Fibroblast of upper back skin (primary cell): ENCODE measurements at regions not wholly inside any gene's neighbourhood (a gene's known extent, or its start where the extent isn't known, plus 50 kb on each side); places are given as distances from the start of the nearest gene placed in this dataset.
A peak's percentile ranks its signal among the peaks of the same experiment; 100 is the strongest.

Experiments
- DNase-seq: peaks from one replicate; pipeline ENCODE4 v3.0.0-alpha.2; 2013

DNA sequence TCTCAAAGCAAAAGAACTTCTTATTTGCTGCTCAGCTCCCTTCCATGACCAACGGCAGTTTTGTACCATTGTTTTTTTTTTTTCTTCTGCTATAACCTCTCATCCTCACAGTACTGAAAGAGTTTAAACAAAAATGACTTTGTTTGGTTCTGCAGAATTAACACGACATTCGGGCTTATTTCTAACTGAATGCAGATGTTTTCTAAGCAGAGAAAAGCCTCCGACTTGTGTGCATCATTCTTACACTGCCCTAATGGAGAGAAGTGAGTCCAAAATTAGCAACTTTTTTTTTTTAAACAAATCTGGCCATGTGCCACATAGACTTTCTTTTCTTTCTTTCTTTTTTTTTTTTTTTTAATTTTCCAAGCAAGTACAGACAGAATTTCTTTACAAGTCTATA lies 382.7 kb downstream of the HDGFL1 start:
- peak; percentile 17 for DNase-seq

DNA sequence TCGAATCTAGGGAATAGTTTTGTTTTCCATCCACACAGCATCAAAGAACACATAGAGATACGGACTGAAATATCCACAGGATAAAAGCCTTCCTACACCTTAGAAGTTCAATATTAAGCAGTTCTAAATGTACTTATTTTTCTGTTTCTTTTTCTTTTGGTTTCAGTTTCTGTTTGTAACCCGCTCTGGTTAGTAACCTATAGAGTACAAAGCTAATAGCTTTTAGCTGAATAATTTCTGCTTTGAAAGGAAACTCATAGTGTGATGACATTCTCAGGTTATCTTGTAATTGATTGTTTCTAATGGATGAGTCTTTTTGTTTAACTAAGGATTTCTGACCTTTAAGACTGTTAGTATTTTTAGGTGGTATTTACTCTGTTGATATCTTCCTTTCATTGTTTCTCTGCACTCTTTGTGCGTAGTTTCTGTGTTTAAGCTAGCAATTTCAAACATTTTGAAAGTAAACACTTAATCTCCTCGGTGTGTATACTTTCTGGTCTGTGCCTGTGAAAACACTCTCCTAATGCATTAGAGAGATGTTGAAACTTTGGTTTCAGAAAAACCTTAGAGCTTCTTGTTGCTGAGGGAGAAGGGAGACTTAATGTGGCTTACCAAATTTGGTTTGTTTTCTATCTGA lies 385.5 kb downstream of the HDGFL1 start:
- no peak for DNase-seq

DNA sequence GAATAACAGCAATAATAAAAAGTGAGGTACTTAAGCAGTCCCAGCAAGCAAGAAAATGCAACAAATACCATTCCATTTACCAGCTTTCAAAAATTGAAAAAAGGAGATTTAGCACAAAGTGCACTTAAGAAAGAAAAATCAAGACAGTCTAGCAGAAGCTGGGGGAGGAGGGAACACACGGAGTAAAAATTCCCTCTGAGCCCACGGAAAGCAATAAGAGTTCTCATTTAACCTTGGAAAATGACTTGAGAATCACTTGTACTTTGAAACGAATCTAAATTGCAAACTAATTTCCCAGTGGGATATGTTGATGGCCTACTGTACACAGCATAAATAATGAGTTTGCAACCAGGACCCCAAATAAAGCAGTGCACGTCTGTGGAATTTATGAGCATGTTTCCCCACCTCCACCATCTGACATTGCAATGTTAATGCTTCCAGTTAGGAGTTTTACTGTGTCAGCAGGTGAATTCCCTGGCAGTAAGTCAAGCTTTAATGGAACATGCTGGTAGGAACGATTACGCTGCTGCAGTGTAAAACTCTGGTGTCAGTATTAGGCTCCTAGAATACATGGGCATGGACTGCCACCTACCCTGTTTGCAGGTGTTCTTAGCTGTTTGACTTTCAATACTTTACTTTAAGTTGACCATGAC lies 386.8 kb downstream of the HDGFL1 start:
- no peak for DNase-seq

- no peak for DNase-seq
Measured at GRCh38 chr6:22958677-22959076, 389.3 kb downstream of the HDGFL1 start.

DNA sequence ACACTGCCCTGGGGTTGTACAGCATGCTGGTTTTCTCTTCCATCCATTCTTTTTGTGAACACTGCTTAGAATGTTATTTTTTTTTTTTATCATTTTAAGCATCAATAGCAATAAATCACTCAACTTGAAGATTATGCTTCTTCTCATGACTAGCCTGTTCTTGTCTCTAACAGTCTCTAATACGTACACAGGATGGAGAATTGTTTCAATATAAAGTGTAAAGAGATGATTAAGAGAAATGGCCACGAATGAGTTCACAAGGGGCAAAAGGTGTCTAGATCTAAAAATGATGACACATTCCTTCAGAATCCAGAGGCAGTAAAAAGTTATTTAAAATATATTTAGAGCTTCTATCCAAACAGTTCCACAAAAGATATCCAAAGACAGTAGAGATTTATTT lies 390.2 kb downstream of the HDGFL1 start:
- DNase-seq, result no peak

DNA sequence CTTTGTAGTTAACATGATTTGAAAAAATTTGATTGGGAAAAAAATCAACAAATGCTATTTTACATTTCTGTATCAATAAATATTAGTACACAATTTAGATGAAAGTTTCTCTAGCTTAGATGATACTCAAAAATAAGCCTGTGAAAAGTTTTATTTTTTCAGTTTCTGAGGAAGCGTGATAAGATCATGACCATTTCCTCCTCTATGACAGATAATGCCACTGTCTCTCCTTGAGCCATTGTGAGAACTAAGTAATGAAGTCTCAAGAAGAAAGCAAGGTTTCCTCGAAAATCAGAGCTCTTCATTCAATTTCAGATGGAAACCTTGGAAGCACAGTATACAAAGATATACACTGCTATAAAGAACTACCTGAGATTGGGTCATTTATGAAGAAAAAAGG lies 395.0 kb downstream of the HDGFL1 start:
- no peak for DNase-seq

DNA sequence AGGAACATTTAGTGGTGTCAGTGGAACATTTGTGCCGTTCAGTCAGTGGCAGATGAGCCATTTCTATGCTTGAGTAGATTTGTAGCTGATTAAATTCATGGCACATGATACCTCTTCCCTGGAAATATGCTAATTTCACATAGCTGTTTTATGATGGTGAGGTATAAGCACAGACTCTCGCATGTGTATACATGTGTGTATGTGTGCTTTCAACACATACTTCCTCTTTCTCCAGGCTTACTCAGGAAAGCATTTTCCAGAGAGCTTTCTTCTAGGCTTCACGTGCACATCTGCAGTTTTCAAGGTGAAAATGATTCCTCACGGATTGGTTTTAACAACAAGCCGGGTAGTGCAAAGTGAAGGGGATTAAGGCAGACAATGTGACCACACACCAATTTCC lies 396.5 kb downstream of the HDGFL1 start:
- no peak for DNase-seq

DNA sequence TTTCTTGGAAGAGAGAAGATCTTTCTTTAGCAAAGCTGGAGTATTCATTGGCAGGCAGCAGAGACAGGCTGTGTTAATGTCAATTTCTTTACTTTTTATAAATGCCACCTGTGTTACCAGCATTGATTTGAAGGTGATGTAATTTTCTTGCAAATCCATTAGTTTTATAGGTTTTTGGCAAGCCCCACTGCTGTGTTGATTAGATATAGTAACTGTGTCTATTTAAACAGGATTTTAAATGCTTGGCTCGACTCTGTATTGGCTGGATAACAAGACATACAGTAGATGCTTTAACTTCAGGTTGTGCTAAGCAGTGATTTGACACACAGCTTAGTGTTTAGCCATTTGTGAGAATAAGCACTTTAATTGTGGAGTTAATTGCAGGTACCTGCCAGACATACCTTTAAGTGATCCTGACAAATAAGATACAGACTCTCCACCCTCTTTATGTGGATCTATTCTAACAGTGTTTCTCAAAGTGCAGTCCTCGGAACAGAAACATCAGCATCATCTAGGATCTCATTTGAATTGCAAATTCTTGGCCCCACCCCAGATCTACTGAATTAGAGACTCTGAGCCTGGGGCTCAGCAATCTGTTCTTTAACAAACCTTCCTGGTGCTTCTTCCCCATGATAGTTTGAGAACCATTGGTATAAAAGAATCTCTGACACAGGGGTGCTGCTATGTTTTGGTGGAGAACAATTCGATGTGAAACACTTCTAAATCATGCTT lies 397.5 kb downstream of the HDGFL1 start:
- no peak for DNase-seq

- no peak for DNase-seq
Measured at GRCh38 chr6:22970004-22970403, 400.6 kb downstream of the HDGFL1 start.

- no peak for DNase-seq
Measured at GRCh38 chr6:22972771-22973170, 403.4 kb downstream of the HDGFL1 start.

- DNase-seq, result no peak
Measured at GRCh38 chr6:22975079-22975478, 405.7 kb downstream of the HDGFL1 start.

DNA sequence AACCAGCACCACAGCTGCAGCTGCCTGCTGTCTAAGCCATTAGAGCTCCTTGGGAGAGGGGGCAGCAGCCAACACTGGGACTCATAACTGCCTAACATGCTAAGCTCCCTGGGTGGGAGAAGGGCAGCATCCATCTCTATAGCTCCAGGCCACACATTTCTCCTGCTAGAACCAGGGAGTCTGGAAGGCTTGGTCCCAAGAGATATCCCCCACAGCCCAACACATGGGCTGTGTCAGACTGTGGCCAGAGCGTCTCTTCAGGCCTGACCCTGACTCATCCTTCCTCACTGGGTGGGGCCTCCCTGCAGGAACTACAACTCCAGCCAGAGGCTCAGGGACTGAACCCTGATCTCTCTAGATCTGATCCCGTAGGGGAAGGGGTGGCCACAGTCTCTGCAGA lies 411.1 kb downstream of the HDGFL1 start:
- peak; percentile 57 for DNase-seq

GRCh38 chr6:23002044-23002619 lies 432.8 kb downstream of the HDGFL1 start:
- no peak for DNase-seq

DNA sequence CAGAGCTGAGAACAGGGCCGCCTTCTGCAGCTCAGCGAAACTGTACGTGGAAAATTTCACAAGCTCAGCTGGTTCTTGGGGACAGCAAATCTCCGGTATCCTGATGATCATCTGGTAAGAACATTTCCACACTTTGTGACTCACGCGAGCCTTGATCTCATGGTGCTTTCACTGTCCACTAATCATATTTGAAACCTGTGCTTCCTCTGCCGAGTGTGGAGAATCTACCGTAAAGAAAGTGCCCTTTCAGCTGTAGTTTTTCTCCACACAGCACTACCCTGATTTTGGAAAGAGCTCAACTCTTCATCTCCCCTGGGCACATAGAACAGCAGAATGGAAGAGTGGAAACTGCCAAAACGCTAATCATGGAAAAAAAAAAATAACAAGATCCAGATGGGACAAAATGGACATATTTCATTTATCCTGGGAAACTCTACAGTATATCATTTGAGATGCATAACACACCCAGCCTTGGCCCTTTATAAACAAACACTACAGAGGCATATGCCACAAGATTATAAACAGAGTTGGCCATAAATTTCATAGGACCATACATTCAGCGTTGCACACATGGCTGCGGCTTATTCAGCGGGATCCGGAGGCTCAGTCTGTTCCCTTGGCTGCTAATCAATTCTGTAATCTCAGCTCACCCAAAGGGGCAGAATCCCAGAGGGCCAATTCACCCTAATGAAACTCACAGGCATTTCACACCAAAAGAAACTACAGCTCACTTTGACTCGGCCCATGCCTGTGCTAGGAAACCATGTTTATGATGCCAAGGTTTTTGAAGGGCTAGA lies 434.5 kb downstream of the HDGFL1 start:
- DNase-seq, result peak; percentile 85

GRCh38 chr6:23006656-23007055 lies 437.3 kb downstream of the HDGFL1 start:
- DNase-seq, result no peak

- no peak for DNase-seq
Measured at GRCh38 chr6:23011615-23012014, 442.2 kb downstream of the HDGFL1 start.

DNA sequence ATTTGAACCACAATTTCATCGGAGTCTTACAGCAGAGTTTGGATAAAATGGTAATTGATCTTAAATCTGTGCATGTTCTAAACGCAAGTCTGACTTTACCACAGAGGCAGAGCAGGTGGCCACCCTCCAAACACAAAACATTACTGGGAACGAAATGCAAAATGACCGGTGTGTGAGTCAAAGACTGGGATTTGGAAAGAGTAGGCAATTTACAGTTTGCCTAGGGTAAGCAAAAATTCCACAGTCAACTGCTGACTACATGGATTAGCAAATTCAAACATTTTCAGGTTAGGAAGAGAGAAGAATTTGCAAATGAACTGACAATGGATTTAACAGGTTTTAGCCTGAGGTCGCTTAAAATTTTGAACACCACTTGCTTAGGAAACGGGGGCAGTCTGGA lies 444.4 kb downstream of the HDGFL1 start:
- DNase-seq, result peak; percentile 39

DNA sequence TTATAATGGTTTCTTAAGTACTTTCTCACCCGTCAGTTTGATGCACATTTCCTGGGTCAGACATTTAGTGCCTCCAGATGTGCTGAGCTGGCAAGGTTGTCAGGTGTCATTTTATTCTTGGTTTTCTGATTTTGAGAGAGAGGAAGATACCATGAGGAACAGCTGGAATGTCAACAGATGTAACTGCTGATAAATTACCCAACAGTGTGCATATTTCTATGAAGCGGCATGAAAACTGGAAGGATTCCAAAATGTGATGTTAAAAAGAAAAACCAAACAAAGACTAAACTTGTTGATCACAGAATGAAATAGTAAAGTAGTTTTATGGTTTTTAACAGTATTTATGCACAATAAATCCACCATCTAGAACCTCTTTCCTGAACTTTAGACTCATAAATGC lies 447.3 kb downstream of the HDGFL1 start:
- DNase-seq, result peak; percentile 16

DNA sequence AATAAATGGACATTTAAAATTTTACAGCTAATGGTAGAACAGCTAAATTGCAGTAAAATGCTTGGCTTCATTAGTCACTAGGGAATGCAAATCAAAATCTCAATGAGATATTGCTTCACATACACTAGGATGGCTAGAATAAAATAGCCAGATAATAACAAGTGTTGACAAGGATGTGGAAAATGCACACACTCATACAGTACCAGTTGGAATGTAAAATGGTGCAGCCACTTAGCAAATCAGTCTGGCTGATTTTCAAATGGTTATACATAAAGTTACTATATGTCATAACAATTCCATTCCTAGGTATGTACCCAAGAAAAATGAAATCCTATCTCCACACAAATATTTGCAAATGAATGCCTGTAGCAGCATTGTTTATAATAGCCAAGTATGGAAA lies 452.1 kb downstream of the HDGFL1 start:
- no peak for DNase-seq

DNA sequence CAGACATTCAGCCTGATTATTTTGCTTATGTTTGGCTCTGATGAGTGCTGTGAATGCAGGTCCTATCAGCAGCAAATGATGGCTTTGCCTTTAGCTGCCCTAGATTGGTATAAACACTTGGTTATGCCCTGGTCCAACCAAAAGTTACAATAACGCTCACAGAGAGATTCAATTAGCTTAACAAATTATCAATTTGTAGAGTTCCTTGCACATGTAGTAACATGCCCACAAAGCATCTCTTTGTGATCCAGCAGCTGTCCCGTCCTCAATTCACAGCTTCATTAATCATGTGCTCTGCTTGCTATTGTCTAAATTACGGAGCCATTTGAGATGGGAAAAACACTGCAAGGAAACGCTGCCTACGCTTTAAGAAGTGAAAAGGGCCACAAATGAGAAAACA lies 457.9 kb downstream of the HDGFL1 start:
- DNase-seq, result no peak

GRCh38 chr6:23031986-23032385 lies 462.6 kb downstream of the HDGFL1 start:
- no peak for DNase-seq

DNA sequence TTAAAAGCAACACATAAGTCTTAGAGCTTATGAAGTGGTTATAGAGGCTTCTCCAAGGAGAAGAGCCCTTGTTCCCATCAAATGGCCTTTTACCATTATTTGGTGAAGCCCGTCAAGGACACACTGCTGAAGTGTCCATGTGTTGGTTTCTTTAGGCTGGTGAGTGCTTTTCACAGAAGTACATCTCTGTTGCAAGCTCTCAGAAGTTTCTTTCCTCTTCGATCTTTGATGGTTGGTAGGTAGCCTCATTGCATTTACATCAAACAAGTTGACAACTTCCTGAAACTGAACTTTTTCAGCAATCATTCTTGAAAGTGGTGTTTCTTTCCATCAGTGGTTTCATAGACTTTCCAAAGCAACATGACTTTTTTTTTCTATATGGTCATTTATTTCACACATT lies 465.6 kb downstream of the HDGFL1 start:
- DNase-seq, result no peak

DNA sequence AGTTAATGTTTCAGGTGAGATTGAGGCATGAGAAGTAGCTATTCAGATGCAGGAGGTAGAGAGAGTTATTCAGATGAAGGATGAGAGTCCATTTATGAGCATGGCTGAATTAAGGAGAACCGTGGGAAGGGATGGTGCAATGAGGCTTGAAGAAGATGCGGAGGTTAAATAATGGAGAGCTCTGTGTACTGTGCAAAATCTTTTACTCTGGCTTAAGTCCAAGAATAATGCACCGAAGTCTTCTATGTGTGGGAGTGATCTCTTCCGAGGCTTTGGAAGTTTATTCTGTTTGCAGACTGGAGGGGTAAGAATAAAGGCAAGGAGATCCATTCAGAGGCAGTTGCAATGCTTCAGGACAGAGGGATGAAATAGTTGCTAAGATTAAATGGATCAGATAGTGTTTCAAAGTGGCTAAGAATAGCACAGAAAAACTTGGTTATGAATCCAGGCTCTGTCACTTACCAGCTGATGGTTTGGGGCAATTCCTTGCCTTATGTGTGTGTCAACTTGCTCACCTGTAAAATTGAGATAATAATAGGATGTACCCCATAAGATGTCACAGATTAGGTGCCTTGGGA lies 467.1 kb downstream of the HDGFL1 start:
- no peak for DNase-seq
